Keratinocyte (primary cell): ENCODE measurements at regions not wholly inside any gene's neighbourhood (a gene's known extent, or its start where the extent isn't known, plus 50 kb on each side); places are given as distances from the start of the nearest gene placed in this dataset.

ENCODE experiments used
- EZH2 ChIP-seq: IDR thresholded peaks from one replicate; pipeline ENCODE4 v1.6.1; 2012; ENCODE audit warnings: inconsistent platforms, mild to moderate bottlenecking, low read length, moderate library complexity
- TF ChIP-seq, protein P1 (sequence below), 3 experiments: IDR thresholded peaks in 1 of 3; conservative IDR thresholded peaks in 1 of 3; optimal IDR thresholded peaks in 1 of 3; 2 replicates in 2 of 3; 3 replicates in 1 of 3; pipeline versions ENCODE3 to v1.5.1; 2011; ENCODE audit warnings: low read length in 3 of 3, mild to moderate bottlenecking in 3 of 3, moderate library complexity in 2 of 3, control low read depth in 1 of 3, inconsistent platforms in 1 of 3; ENCODE audit not compliant: insufficient read depth in 2 of 3; ENCODE audit errors: extremely low read depth in 1 of 3

- TF ChIP-seq, protein P1, sequence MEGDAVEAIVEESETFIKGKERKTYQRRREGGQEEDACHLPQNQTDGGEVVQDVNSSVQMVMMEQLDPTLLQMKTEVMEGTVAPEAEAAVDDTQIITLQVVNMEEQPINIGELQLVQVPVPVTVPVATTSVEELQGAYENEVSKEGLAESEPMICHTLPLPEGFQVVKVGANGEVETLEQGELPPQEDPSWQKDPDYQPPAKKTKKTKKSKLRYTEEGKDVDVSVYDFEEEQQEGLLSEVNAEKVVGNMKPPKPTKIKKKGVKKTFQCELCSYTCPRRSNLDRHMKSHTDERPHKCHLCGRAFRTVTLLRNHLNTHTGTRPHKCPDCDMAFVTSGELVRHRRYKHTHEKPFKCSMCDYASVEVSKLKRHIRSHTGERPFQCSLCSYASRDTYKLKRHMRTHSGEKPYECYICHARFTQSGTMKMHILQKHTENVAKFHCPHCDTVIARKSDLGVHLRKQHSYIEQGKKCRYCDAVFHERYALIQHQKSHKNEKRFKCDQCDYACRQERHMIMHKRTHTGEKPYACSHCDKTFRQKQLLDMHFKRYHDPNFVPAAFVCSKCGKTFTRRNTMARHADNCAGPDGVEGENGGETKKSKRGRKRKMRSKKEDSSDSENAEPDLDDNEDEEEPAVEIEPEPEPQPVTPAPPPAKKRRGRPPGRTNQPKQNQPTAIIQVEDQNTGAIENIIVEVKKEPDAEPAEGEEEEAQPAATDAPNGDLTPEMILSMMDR (optimal IDR thresholded peaks at IDR 0.05 in 1 of 3, IDR thresholded peaks at IDR 0.05 in 1 of 3, conservative IDR thresholded peaks at IDR 0.05 in 1 of 3; ENCODE audit: extremely low read depth in 1 of 3, insufficient read depth in 2 of 3, low read length in 3 of 3), result no peak
- TF ChIP-seq EZH2, result no peak
These were observed 228.0 kb upstream of the CFAP20DC start for GRCh38 chr3:59277816-59278215.
